DMS 273 (cell line): ENCODE measurements at regions not wholly inside any gene's neighbourhood (a gene's known extent, or its start where the extent isn't known, plus 50 kb on each side); places are given as distances from the start of the nearest gene placed in this dataset.
"Not testable (repeated sequence)": the region's sequence is repeated elsewhere in the genome, so short reads cannot be mapped to it uniquely, and the experiment has no call there.

Source experiments
- DNase-seq: peaks from one replicate; lab custom pipeline; 2025; ENCODE audit not compliant: unreplicated experiment; lab: John Stamatoyannopoulos, UW

DNA sequence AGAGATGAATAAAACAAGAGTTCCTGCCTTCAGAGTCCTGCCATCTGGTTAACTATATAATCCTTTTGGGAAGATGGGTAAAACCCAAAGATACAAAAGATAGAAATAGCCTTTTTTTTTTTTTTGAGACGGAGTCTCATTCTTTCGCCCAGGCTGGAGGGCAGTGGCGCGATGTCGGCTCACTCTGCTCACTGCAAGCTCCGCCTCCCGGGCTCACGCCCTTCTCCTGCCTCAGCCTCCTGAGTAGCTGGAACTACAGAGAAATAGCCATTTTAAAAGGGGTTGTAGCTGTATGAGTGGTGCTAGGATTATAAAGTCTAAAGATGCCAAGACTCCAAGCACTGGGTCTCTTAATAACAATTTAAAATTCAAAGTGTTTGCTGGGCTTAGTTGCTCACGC lies 97.2 kb downstream of the KDR start:
- no peak for DNase-seq

DNA sequence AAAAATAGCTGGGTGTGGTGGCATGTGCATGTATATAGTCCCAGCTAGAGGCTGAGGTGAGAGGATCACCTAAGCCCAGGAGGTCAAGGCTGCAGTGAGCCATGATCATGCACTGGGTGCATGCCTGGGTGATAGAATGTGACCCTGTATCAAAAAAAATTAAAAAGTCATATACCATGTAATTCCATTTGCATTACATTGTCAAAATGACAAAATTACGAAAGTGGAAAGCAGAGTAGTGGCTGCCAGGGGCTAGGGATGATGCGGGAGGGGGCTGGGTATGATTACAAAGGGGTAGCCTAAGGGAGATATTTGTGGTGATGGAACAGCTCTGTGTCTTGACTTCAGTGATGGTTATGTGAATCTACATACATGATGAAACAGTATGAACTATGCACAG lies 97.8 kb downstream of the KDR start:
- DNase-seq: no peak

DNA sequence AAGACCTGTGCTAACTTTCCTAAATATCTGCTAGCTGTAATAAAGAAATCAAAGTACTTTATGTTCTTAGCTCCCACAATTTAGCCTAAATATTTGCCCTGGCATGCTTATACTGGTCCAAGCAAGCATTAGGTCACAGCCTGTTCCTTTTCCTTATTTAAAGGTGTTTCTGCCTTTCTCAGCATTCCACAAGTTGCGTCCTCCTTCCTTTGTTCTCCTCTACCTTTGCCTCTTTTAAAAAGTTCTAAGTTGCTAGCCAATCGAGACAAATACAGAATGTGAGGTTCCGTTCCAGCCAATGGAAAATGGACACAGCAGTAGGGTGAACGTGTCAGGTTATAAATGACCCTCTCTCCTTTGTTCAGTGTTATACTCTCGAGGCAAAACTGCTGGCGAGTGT lies 99.9 kb downstream of the KDR start:
- not testable (repeated sequence) for DNase-seq

DNA sequence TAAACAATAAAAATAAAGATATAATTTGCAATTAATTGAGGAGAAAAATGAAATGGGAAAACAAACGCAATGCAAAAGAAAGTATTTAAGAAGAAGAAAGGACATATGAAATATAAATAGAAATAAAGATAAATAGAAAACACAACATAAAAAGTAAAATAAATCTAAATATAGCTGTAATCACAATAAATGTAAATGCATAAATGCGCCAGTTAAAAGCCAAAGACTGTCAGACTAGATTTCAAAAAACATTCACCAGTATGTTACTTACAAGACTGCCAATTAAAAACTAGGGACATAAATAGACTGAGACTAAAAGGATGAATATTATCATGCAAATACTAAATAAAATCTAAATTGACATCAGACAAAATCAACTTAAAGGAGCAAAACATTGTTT lies 102.4 kb downstream of the KDR start:
- no peak for DNase-seq

DNA sequence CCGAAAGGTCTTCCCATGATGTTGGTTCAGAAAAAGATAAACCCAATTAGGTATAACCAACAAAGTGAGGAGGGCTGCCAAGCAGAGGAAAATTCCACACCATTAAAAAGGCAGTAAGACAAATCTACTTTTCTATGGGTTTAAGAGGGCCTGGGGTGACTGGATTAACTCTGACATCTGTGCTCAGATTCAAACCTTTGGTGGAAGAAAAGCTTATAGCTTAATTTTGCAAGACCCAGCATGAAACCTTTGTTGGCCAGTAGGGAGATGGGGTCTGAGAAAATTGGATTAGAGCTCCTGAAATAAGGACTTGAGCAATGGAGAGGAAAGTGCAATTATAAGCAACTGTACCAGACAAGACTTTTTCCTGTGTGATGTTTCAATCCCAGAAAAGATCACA lies 104.2 kb downstream of the KDR start:
- DNase-seq: no peak

DNA sequence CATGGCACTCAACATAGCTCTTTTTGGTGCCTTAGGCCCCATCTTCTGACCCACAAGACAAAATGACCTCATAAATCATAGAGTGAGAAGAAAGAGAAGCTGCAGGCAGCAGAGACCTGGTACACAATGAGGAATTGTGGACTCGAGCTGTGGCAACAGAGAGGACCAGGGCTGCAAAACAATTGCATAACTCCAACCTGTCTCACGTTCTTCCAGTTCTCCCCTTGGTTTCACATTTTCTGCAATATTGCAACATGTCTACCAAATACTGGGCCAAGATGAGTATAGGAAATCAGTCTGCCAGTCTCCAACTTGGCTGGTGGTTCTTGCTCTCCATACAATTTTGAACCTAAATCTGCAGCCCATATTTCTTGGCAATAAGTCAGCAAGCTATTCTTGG lies 105.3 kb downstream of the KDR start:
- no peak for DNase-seq

DNA sequence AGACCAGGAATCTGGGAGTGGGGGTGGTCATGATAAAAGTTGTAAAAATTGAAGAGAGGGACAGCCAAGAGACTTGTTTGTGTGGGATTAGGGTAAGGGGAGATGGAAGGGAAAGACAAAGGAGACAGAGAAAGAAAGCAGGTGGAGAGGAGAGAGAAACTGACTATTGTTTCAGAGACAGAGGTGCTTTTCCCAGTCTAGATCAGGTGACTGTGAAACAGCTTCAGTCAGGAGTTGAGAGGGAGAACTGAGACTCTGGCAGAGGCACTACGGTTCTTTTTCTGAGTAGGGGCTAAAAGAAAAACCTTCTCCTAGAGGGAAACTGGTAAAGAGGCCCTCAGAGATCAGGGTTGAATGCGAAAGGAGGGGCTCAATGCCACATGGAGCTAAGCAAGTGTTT lies 106.4 kb downstream of the KDR start:
- DNase-seq: no peak

DNA sequence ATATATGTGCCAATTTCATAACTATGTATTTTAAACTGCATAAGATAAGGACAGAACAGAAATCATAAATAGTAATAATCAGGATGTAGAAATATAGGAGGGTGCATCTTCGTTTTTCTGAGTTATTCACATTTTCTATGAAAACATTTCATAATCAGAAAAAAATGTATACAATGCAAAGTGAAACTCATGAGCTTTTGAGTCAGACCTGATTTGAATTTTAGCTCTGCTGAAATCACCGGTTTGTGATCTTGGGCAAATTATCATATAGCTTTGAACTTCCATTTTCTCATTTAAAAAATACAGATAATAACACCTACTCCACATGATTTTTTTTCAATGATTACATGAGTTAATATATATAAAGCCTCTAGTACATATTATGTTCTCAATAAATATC lies 106.9 kb downstream of the KDR start:
- DNase-seq: no peak

DNA sequence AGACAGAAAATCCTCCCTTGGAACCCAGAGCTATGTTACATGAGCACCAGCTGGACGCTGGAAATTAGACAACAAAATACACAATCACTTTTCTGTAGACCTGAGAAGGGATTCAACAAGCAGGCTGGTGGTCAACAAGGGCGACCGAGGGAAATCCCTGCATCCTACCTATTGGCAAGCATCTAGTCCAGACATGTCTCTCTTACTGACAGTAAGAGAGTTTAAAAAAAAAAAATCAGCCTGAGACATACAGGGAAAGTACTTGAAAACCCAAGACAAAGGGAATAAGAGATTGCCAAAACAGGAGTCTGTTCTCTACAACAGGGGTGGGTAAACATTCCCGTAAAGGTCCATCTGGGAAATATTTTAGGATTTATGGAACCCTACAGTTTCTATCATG lies 108.0 kb downstream of the KDR start:
- no peak for DNase-seq

DNA sequence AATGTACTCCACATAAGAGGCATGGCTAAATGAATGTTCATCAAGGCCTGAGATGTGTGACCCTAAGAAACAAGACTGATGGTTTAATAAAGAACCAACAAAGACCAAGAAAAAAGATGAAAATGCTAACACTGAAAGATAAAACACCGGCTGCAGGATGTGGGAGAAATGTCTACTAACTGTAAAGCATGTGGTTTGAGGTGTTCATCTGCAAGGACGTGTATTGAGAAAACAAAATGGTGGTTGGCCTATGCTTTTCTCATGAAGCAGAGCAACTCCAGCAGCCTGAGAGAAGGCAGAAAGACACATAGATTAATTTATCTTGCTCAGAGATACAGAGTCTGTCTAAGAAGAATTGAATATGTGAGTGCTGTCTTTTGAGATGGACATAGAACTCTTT lies 109.3 kb downstream of the KDR start:
- no peak for DNase-seq

DNA sequence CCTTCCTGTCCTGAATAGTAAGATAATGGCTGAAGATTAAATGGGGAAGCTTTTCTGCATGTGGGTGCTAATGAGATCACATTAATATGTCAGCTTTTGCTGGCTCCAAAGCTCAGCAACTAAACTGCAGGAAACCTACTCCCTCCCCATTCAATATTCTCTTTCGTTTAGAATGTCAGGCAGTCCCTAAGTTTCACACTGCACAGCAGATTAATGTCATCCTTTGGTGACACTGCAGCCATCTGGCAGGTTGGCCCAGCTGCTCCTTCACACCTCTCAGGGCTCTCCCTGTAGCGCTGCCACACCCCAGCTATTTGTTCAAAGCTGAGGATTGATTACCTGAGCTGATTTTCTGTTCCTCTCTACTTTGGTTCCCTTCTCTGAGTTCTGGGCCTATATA lies 110.5 kb downstream of the KDR start:
- DNase-seq: no peak

DNA sequence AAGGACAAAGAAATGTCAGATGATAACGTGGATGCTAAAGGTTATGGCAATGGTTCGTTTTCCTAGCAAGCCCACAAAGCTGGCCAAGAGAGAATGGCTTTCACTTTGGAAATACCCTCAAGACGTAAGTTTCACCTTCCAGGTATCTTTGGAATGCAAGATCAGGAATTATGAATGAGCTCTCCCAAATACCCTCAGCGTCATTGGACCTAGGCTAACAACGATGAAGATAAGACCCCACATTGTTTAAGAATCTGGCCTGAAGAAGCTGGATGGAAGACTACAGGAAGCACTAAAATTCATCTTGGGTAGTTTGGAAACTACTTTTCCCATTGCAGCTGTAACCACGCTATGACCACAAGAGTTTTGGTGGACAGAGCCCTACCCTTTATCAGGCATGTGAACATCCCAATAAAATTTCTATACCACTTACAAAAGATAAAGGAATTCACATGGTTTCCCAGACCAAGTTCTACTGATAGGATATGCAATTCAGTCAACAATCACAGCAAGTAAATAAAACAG lies 111.9 kb downstream of the KDR start:
- DNase-seq: no peak

DNA sequence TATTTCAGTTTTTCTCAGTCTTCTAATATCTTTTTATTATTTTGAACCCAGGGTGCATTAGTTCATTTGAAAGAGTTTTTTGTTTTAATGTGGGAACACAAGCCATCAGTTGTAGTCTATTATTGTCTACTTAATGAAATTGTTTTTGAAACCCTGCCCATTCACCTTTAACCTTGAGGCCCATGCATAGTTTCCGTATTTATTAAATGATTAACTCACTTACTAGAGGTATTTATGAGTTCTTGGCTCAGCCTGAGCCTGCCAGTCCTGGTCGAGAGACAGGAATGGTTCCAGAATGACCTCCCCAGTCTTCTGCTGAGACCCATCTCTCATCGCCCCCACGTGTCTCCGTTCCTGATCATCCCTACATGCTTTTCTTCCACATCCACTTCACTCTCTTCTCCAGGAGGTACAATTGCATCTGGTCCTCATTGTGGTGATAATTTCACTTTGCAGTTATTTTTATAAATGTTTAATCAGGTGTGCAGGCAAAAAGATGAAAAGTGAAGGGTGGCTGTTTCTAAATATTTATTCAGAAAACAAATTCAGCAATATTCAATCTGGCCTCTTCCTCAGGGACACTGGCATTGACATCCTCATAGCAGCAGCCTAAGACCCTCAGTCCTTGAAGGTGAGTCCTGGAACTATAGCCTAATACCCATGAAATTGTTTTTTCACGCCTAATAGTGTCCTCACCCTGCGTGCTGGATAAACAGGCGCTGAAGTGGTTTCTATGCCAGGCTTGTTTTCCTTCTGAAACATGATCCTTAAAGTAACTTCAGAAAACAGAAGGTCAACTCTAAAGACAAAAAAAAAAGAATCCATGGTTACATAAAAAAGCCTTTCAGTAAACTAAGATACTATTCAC lies 112.8 kb downstream of the KDR start:
- DNase-seq: no peak

DNA sequence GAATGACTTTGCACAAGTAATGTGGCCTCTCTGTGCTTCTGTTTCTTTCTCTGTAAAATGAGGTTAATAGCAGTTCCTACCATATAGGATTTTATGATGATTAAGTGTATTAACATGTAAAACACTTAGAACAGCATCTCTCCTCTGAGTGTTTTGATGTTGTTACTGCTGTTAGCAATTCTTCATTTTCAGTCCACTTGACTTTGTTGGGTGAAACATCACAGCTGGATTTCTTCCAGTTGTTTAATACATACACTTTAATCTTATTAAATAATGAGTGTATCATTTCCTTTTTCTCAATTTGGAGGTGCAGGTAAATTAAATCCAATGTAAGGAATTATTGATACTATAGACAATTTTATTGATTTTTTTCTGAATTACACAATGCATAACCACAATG lies 113.6 kb downstream of the KDR start:
- no peak for DNase-seq

DNA sequence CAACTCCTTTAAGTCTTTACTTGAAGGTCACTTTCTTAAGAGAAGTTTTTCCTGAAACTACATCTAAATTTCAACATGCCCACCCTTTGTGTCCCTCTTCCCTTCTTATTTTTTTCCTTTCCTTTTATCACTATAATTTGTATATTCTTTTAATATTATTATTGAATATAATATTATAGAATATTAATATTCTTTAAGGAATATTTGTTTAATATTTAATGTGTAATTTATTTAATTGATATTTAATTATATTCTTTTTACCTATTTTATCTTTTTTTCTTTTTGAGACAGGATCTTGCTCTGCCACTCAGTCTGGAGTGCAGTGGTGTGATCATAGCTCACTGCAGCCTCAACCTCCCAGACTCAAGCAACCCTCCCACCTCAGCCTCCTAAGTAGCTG lies 114.8 kb downstream of the KDR start:
- no peak for DNase-seq

DNA sequence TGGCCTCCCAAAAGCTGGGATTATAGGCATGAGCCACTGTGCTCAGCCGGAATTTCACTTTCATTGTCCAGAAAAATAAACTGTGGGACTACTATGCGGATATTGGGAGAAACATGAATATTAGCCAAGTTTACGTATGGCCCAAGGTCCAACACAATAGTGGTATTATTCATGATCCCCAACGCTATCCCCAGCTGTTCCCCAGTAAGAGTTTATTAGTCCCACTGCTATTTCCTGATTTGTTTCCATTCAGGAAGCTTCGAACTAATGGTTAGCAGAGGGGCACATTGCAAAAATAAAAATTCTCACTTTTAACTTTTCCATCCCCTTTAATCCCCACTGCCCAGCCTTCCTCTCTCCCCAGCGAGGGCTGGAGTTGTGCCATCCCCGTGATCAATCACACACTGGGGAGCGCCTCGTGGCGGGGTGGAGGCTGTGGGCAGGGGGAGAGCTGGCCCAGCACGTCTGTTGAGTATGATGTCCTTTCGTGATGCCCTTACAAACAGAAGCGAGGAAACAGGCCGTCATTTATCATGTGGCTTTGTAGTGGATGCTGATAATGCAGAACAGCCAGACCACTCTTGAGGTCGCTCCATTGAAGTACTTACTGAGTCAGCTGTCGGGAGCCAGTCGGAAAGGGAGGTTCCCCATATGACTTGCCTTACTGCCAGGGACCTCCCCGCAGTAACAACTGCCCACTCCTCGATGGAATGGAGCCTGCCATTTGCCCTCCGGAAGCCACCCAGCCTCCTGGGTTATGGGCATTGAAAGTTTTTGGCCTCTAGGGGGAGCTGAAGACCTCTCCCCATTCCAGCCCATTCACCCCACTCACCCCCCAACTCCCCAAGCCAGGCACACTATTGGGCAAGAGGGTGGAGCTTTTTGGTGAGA lies 117.0 kb downstream of the KDR start:
- DNase-seq: peak; percentile 0

DNA sequence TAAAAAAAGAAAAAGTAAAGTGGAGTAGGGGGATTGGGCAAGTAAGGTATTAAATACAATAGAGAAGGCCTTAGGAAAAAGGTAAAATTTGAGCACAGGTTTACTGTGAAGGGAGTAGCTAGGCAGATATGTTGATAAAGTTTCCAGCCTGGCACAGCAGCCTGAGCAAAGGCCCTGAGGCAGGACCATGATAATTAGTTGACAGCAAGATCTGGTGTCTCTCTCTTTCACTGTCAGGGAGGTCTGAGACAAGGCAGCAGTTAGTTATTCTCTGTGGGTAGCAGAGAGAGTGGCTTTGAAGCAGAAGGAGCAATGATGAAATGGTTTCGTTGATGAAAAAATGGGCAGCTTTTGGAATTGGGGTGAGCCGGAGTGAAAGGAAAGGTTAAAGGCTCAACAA lies 119.5 kb downstream of the KDR start:
- DNase-seq: no peak

DNA sequence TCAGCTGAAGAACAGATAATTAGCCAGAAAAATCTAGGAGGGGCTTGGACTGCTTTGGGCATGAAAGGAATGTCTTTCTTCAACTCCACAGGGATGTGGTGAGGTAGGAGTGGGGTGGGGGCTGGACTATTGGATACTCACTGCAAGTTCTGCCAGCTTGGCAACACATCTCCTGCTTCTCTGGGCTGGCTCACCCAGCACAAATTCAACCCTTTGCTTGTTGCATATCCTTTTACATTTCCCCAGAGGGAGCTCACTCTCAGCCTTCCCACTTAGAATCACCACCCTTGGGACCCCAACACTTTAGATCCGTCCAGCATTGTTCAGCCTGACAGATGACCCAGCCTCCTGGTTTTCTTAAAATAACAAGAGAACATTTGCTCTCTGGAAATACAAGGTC lies 120.6 kb downstream of the KDR start:
- no peak for DNase-seq

DNA sequence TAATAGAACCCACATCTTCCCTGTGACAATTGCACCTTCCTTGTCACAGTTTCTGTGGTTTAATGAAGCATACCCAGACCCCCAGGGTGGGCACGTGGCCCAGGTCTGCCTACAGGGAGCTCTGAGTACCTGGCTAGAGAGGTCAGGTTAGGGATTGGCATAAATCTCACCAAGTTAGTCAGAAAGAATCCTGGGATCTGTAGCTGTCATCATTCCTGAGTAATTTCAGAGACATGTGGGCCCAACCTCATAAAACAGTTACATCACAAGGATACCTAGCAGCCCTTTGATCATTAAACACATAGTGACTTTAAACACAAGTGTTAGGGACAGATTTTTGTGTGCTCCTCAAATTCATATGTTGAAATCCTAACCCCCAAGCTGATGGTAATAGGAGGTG lies 123.0 kb downstream of the KDR start:
- DNase-seq: no peak

DNA sequence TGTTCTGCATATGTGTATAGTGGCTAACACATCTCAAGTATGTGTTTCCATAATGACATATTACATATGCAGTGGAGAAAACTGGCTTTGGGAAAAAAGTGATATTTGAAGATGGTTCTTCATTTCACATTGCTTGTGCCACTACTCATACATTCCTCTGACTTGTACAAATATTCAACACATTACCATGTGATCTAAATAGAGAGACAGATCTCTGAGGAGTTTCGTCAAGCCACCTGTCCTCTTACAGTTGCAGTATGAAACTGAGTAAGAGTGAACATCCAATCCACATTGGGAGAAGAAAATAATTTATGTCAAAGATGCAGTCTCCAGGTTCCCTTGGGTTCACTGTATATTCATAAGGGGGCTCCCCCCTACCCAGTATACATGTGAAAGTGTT lies 123.9 kb downstream of the KDR start:
- DNase-seq: no peak

DNA sequence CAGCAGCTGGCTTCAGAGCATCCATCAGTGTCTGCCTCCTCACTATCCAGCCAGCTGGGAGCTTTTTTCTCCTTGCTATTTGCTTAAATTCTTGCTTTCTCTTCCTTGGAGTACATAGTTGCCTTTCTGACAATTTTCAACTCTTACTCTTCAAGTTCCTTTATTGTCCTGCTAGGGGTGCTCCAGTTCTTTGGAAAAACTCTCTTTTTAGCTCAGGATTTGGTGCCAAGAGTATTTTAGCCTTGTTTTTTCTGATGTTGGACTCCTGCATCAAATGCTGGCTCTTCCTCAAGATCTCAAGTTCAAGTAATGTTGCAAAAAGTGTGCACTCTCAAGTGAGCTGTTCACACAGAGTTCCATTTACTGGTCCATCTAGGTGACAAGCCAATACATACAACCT lies 126.4 kb downstream of the KDR start:
- no peak for DNase-seq

DNA sequence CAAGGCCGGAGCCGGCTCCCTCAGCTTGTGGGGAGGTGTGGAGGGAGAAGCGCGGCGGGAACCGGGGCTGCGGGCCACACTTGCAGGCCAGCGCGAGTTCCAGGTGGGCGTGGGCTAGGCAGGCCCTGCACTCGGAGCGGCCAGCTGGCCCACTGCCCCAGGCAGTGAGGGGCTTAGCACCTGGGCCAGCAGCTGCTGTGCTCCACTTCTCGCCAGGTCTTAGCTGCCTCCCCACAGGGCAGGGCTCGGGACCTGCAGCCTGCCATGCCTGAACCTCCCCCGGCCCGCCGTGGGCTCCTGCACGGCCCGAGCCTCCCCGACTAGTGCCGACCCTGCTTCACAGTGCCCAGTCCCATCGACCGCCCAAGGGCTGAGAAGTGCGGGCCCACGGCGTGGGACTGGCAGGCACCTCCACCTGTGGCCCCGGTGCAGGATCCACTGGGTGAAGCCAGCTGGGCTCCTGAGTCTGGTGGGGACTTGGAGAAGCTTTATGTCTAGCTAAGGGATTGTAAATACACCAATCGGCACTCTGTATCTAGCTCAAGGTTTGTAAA lies 131.8 kb downstream of the KDR start:
- DNase-seq: not testable (repeated sequence)
